ENCODE measurements at regions not wholly inside any gene's neighbourhood (a gene's known extent, or its start where the extent isn't known, plus 50 kb on each side); places are given as distances from the start of the nearest gene placed in this dataset.

- peaks cover 6% of the 10 kb centered on the region for H3K9me3 Mint-ChIP-seq
- CTCF ChIA-PET: no interaction called here
- no peaks in the 10 kb centered on the region for H3K36me3 Mint-ChIP-seq (ENCODE audit: low read depth)
- POLR2A ChIA-PET: no interaction called here
- no peaks in the 10 kb centered on the region for H3K27me3 Mint-ChIP-seq
- DNase-seq (no peak), ATAC-seq (ENCODE audit: low read depth) (no peak)
- no peak overlapping the region for H3K27ac Mint-ChIP-seq
- H3K4me1 Mint-ChIP-seq: no peaks in the 10 kb centered on the region
- intact Hi-C loops (cut with micrococcal nuclease): no loop called here
- H3K4me3 Mint-ChIP-seq: no peak overlapping the region
- TF ChIP-seq CTCF (IDR thresholded peaks at IDR 0.05): no peak
Measured at GRCh38 chr4:30879855-30880598, 159.9 kb downstream of the PCDH7 start.

- H3K36me3 Mint-ChIP-seq (ENCODE audit: low read depth): no peaks in the 10 kb centered on the region
- CTCF ChIA-PET: no interaction called here
Measured at GRCh38 chr4:30881985-30882384, 161.8 kb downstream of the PCDH7 start.

GRCh38 chr4:30882443-30882842 lies 162.3 kb downstream of the PCDH7 start:
- H3K9me3 Mint-ChIP-seq: peaks cover 6% of the 10 kb centered on the region
- intact Hi-C loops (cut with micrococcal nuclease): no loop called here
- no peaks in the 10 kb centered on the region for H3K36me3 Mint-ChIP-seq (ENCODE audit: low read depth)
- POLR2A ChIA-PET: no interaction called here
- no peak overlapping the region for H3K4me3 Mint-ChIP-seq
- CTCF ChIA-PET: no interaction called here
- ATAC-seq (ENCODE audit: low read depth): no peak
- no peak overlapping the region for H3K27ac Mint-ChIP-seq
- no peaks in the 10 kb centered on the region for H3K27me3 Mint-ChIP-seq
- no peaks in the 10 kb centered on the region for H3K4me1 Mint-ChIP-seq
- no peak for DNase-seq
- no peak for TF ChIP-seq CTCF (IDR thresholded peaks at IDR 0.05)

More at GRCh38 chr4:30881985-30882384, 161.8 kb downstream of the PCDH7 start:
- Mint-ChIP-seq H3K4me3 (no peak overlapping the region), H3K4me1 (no peaks in the 10 kb centered on the region), H3K27me3 (no peaks in the 10 kb centered on the region), H3K27ac (no peak overlapping the region), H3K9me3 (peaks cover 6% of the 10 kb centered on the region)
- TF ChIP-seq CTCF (IDR thresholded peaks at IDR 0.05): no peak
- ATAC-seq (ENCODE audit: low read depth) (no peak), DNase-seq (no peak)
- intact Hi-C loops (cut with micrococcal nuclease): no loop called here
- POLR2A ChIA-PET: no interaction called here

GRCh38 chr4:30882995-30883675 lies 163.0 kb downstream of the PCDH7 start:
- ChIA-PET POLR2A (no interaction called here), CTCF (no interaction called here)
- Mint-ChIP-seq H3K36me3 (ENCODE audit: low read depth) (no peaks in the 10 kb centered on the region), H3K9me3 (peaks cover 6% of the 10 kb centered on the region), H3K27ac (no peak overlapping the region), H3K4me3 (no peak overlapping the region), H3K4me1 (no peaks in the 10 kb centered on the region), H3K27me3 (no peaks in the 10 kb centered on the region)
- intact Hi-C loops (cut with micrococcal nuclease): no loop called here
- ATAC-seq (ENCODE audit: low read depth) (no peak), DNase-seq (no peak)
- TF ChIP-seq CTCF (IDR thresholded peaks at IDR 0.05): no peak

- ChIA-PET POLR2A (no interaction called here), CTCF (no interaction called here)
- Mint-ChIP-seq H3K4me3 (no peak overlapping the region), H3K27me3 (no peaks in the 10 kb centered on the region), H3K36me3 (ENCODE audit: low read depth) (no peaks in the 10 kb centered on the region), H3K4me1 (no peaks in the 10 kb centered on the region), H3K9me3 (no peaks in the 10 kb centered on the region), H3K27ac (no peak overlapping the region)
- DNase-seq (no peak), ATAC-seq (ENCODE audit: low read depth) (no peak)
- no peak for TF ChIP-seq CTCF (IDR thresholded peaks at IDR 0.05)
- intact Hi-C loops (cut with micrococcal nuclease): no loop called here
Measured at GRCh38 chr4:30901461-30902451, 181.6 kb downstream of the PCDH7 start.

Measured in activated B cell treated with CpG ODN at 0.5 μM for 24 hours (primary cell).